ENCODE measurements at regions not wholly inside any gene's neighbourhood (a gene's known extent, or its start where the extent isn't known, plus 50 kb on each side); places are given as distances from the start of the nearest gene placed in this dataset.

DNA sequence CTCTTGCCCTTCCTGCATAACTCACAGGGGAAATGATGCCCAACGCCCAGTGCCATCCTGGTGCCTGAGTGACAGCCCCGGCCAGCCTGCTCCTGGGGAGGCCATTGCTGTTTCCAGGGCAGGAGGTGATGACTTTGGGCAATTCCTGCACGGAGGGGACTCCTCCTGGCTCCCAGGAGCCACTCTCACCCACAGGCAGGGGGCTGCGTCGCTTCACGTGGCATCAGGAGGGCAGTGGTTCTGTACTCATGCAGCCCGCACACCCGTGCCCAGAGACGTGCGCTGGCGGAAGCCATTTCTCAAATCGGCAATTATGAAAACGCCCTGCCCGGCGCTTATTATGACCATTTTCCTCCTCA is 272.3 kb downstream of the CTTN start:
- TF ChIP-seq CTCF (conservative IDR thresholded peaks at IDR 0.05; ENCODE audit: low read depth in 2 of 2) (no peak), EZH2 (IDR thresholded peaks at IDR 0.05; ENCODE audit: low read depth, unreplicated experiment) (no peak), EZH2phosphoT487 (IDR thresholded peaks at IDR 0.05; ENCODE audit: unreplicated experiment) (no peak), JUNB (IDR thresholded peaks at IDR 0.05; ENCODE audit: unreplicated experiment) (no peak), NANOG (IDR thresholded peaks at IDR 0.05; ENCODE audit: borderline replicate concordance) (no peak), ZNF331 (CRISPR knock-in tag; IDR thresholded peaks at IDR 0.05; ENCODE audit: low read depth) (no peak), POLR2AphosphoS5 (IDR thresholded peaks at IDR 0.05; ENCODE audit: low read depth) (no peak), ZNF114 (CRISPR knock-in tag; IDR thresholded peaks at IDR 0.05) (no peak)
- TF ChIP-seq, protein P1, sequence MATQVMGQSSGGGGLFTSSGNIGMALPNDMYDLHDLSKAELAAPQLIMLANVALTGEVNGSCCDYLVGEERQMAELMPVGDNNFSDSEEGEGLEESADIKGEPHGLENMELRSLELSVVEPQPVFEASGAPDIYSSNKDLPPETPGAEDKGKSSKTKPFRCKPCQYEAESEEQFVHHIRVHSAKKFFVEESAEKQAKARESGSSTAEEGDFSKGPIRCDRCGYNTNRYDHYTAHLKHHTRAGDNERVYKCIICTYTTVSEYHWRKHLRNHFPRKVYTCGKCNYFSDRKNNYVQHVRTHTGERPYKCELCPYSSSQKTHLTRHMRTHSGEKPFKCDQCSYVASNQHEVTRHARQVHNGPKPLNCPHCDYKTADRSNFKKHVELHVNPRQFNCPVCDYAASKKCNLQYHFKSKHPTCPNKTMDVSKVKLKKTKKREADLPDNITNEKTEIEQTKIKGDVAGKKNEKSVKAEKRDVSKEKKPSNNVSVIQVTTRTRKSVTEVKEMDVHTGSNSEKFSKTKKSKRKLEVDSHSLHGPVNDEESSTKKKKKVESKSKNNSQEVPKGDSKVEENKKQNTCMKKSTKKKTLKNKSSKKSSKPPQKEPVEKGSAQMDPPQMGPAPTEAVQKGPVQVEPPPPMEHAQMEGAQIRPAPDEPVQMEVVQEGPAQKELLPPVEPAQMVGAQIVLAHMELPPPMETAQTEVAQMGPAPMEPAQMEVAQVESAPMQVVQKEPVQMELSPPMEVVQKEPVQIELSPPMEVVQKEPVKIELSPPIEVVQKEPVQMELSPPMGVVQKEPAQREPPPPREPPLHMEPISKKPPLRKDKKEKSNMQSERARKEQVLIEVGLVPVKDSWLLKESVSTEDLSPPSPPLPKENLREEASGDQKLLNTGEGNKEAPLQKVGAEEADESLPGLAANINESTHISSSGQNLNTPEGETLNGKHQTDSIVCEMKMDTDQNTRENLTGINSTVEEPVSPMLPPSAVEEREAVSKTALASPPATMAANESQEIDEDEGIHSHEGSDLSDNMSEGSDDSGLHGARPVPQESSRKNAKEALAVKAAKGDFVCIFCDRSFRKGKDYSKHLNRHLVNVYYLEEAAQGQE (IDR thresholded peaks at IDR 0.05; ENCODE audit: unreplicated experiment): no peak

Data from GM23338 (cell line).